ENCODE measurements at regions not wholly inside any gene's neighbourhood (a gene's known extent, or its start where the extent isn't known, plus 50 kb on each side); places are given as distances from the start of the nearest gene placed in this dataset.
"Not testable (repeated sequence)": the region's sequence is repeated elsewhere in the genome, so short reads cannot be mapped to it uniquely, and the experiment has no call there.

DNA sequence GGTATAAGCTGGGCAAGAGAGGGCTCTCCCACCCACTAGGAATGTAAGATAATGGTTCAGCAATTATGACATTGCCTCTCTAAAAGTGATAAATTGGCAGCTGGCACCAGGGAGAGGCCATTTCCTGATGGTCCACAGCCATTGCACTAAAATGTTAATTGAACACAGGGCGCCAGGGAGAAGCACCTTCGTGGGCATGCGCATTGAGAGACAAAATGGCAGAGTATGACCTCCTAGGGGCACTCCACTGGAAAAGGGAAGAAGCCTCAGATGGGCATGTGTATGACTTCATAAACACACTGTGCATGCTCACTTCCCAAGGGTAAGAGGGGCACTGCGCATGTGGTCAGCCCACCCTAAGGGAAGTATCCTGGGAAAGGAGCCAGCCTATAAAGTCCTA is 419.2 kb downstream of the AGTPBP1 start:
- DNase-seq: no peak

- DNase-seq: no peak
Observed at GRCh38 chr9:85321561-85321960, 420.2 kb downstream of the AGTPBP1 start.

DNA sequence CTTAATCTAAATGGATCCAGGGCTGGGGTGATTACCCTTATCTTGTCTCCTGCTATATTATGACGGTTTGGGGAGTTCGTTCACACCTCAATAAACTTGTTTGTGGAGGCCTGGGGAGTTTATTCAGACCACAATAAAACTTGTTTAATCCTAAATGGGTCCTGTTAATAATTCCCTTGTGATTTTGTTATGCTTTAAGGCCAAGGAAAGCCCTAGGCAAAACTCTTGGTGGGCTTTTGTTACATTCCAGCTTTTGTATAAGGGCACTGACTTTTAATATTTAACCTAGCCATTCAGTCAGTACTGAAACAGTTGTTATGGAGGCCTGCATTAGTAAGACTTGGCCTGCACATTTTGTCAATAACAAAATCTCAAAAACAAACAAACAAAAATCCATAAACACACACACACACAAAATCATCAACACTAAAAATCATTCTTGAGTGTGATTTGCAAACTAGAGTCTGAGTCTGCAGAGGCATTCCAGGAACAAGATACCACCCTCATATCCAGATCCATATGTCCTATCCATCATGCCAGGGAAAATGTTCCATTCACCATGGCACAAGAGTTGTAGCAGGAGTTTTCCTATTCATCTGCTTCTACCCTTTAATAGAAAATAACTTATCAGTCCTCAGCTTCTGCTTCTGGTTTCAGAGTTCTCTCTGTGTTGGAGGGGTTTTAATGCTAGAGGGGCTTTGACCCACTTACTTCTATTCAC is 421.7 kb downstream of the AGTPBP1 start:
- DNase-seq: no peak

- DNase-seq: not testable (repeated sequence)
Observed at GRCh38 chr9:85315535-85315934, 426.2 kb downstream of the AGTPBP1 start.

DNA sequence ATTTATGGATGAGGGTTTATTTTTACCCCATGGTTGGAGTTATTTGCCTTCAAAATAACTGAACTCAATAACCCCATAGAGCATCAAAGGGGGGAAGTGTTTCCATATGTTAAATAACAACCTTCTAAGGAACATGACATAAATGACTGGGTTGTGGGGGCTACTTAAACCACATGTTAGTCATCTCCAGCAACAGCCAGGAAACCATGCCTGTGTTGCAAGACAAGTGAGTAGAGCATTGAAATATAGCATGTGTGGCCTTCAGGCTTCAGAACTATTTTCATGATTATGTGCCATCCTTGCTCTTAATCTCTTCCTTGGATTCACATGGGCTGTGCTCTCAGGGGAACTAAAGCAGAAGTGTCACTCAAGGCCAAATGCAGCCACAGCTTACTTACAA is 431.2 kb downstream of the AGTPBP1 start:
- DNase-seq: no peak

- no peak for DNase-seq
Observed at GRCh38 chr9:85303757-85304134, 438.0 kb downstream of the AGTPBP1 start.

DNA sequence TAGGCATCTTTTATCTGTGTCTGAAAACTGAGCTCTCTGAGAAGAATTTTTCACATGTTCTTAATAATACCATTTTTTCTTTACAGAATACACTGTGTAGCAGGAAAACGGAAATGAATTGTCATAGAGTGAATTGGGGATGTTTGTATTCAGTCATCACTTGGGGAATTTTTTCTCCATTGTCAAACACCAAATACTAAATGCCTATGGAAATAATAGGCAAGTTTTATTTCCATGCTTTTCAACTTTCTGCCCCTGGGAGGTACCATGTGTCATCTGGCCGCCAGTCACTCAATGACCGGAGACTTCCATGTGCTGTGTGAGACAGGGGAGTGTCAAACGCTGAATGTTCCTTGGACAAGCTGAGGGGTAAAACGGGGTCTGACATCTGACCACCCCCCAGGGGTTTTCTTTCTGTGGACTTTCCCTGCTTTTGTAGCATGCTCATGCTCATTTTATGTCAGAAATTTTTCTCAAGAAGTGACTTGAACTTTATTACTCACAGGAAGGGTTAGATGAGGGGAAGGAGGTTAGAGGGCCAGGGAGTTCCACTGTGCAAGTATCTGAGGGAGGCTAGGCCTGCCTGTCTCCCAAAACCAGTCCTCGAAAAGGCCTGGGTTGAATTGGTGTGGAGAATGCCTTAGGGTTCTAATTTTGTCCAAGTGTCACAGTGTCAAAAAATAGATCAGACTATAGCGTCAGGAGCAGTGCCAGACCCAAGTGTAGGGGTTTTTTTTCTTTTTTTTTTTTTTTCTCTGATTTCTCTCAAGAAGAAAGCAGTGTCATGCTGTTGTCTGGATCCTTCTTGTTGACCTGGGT is 438.6 kb downstream of the AGTPBP1 start:
- DNase-seq: no peak

- DNase-seq: no peak
Observed at GRCh38 chr9:85298499-85298898, 443.3 kb downstream of the AGTPBP1 start.

GRCh38 chr9:85295244-85295643 is 446.5 kb downstream of the AGTPBP1 start:
- not testable (repeated sequence) for DNase-seq

GRCh38 chr9:85292261-85292660 is 449.5 kb downstream of the AGTPBP1 start:
- DNase-seq: no peak

DNA sequence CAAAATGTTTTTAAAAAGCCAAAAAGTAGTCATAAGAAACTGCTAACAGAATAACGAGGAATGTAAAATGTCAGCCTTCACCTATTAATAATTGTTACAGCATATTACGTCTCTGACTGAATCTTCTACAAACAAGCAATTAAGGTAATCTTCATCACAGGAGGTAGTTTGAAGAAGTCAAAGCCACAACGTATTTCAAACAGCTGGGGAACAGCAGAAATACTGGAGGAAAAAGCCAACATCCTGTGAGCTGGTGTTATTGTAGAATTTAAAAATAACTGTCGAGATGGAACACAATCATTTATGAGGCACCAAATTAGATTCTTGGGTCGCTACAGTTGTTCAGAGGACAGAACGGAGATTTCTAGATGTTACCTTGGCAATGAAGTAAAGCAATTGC is 450.5 kb downstream of the AGTPBP1 start:
- DNase-seq: no peak

DNA sequence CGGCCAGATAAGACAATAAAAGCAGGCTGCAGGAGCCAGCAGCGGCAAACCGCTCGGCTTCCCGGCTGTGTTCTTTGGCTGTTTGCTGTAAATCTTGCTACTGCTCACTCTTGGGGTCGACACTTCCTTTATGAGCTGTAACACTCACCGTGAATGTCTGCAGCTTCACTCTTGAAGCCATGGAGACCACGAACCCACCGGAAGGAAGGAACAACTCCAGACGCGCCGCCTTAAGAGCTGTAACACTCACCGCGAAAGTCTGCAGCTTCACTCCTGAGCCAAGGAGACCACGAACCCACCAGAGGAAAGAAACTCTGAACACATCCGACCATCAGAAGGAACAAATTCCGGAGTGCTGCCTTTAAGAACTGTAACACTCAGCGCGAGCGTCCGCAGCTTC is 451.7 kb downstream of the AGTPBP1 start:
- no peak for DNase-seq

DNA sequence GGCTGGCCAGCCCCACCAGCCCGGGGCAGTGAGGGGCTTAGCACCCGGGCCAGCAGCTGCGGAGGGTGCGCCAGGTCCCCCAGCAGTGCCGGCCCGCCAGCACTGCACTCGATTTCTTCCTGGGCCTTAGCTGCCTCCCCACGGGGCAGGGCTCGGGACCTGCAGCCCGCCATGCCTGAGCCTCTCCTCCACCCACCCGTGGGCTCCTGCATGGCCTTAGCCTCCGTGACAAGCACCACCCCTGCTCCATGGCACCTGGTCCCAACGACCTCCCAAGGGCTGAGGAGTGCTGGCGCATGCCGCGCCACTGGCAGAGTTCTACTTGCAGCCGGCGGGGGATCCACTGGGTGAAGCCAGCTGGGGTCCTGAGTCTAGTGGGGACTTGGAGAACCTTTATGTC is 452.6 kb downstream of the AGTPBP1 start:
- no peak for DNase-seq

DNA sequence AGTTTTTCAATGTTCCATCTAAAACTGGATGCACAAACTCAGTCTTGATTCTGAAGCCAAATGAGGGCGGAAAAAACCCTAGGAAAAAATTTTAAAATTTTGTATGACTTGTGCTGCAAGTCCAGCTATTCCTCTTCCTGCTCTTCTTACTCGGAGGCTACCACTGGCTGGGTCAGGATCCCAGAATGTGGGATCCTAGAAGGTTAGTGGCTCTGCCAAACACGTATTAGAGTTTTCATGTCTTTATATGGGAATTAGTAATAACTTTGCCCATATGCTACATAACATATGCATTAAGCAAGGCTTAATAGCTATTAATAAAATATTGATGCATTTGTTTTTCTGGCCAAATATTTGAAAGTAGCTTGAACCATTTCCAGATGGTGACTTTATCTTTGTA is 458.3 kb downstream of the AGTPBP1 start:
- DNase-seq: no peak

- no peak for DNase-seq
Observed at GRCh38 chr9:85278769-85279168, 463.0 kb downstream of the AGTPBP1 start.

- no peak for DNase-seq
Observed at GRCh38 chr9:85276741-85277140, 465.0 kb downstream of the AGTPBP1 start.

DNA sequence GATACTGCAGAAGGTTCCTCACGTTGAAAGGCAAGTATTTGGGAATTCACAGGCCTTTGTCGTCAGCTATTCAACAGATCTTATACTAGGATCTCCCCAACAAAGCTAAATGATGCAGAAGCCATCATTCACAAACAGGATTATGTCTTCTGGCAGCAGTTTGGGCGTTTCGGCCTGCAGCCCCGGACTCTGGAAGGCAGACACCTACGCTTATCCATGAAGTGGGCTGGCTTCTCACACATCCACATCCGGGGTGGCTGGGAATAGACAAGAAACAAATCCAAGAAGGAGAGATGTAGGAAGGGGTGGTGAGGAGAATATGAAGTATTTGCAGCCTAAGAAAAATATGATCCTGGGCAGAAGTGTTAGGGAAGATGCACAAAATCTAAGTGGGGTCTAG is 471.9 kb downstream of the AGTPBP1 start:
- no peak for DNase-seq

DNA sequence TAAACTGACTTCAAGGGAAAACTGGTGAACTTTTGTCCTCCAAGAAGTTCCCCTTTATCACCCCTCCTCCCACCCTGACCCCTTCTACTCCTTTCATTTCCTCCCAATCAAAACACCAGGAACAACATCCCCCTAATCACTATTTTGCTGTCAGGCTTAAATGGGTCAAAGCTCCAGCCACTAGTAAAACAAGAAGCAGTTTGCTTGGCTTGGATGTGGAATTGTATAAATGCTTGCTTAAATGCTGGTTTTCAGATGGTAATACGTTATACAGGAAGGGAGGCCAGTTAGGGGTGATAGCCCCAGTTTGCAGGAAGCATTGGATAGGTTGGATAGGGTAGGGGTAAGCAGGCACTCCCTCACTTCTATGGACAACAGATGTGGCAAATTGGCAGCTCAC is 473.6 kb downstream of the AGTPBP1 start:
- DNase-seq: no peak

- no peak for DNase-seq
Observed at GRCh38 chr9:85264695-85265094, 477.1 kb downstream of the AGTPBP1 start.

GRCh38 chr9:85263288-85263687 is 478.5 kb downstream of the AGTPBP1 start:
- DNase-seq: no peak

- no peak for DNase-seq
Observed at GRCh38 chr9:85262333-85262732, 479.4 kb downstream of the AGTPBP1 start.

- DNase-seq: no peak
Observed at GRCh38 chr9:85260275-85260845, 481.4 kb downstream of the AGTPBP1 start.

DNA sequence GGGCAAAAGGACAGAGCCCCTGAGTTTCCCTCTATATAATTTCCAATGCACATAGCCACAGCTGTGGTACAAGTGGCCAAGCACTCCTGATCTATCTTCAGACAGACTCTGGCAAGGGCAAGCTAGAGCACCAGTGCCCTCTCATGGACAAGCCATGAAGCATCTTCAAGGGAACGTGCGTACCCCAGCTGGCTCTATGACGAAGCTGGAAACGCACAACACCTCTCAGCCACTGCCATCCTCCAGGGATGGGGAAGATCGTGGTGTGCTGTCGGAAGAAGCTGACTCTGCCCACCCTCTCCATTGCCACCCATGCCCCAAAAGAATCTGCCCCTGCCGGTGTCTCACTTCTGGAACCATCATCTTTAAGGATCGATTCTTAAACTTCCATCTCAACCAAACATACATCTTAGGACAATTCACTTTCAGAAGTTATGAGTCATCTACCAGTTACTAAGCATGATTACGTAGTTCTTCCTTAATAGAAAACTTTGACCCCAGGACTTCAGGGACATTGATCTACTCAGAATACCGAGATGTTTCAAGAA is 482.9 kb downstream of the AGTPBP1 start:
- DNase-seq: no peak

GRCh38 chr9:85258236-85258635 is 483.5 kb downstream of the AGTPBP1 start:
- DNase-seq: no peak
